Heart left ventricle (tissue), 13 donors: ENCODE measurements at regions not wholly inside any gene's neighbourhood (a gene's known extent, or its start where the extent isn't known, plus 50 kb on each side); places are given as distances from the start of the nearest gene placed in this dataset.

Experiments used
- CTCF ChIP-seq, 12 donors: fragments of 200-600 bp; sonication (generic) in 4 of 12; IDR thresholded peaks; one replicate each; pipeline versions ENCODE4 v1.5.0 to v1.8.0; 2018 to 2022; ENCODE audit warnings: antibody characterized with exemption in 12 of 12, mild to moderate bottlenecking in 5 of 12
- POLR2A ChIP-seq, 2 donors: fragments of 450-650 bp; IDR thresholded peaks; one replicate each; pipeline ENCODE4 v1.6.1; 2017; ENCODE audit warnings: antibody characterized with exemption in 2 of 2, mild to moderate bottlenecking in 2 of 2, moderate library complexity in 2 of 2
- donor health status: ischemic (EF 13 %, LVEDD 7.1; RV severe dilation, severe dysfunction).
- donor health status: DM: no; HTN: yes; CAD: no.
- donor health status: DM: no; HTN: no; CAD: no.
- donor health status: ischemic (EF 25% LVEDD 6.9; RV normal size, moderate dysfunction).
- donor health status: ischemic (EF 25% LVEDD 5.7; RV mildly dilated, moderate dysfunction).
- donor health status: ischemic (EF 35%, LVEDD 5.7; RV mildly dilated, moderate dysfunction).
- donor health status: nonischemic (EF 11% LVEDD 7.7; RV severe dilation, severe dysfunction).
- donor health status: DM: yes; HTN: yes; CAD: no.
- donor health status: PGD.
- donor health status: ischemic (EF 29% LVEDD 5.4; RV normal size, mild dysfunction).
- donor health status: nonischemic (EF 23%, LVEDD 6.1; RV moderate dilation, normal function).

- no peak for TF ChIP-seq POLR2A (IDR thresholded peaks at IDR 0.05)
- TF ChIP-seq CTCF (IDR thresholded peaks at IDR 0.05), result no peak
Observed at GRCh38 chrX:131801911-131802310, 221.2 kb upstream of the STK26 start.
